SK-N-SH (cell line): ENCODE measurements at regions not wholly inside any gene's neighbourhood (a gene's known extent, or its start where the extent isn't known, plus 50 kb on each side); places are given as distances from the start of the nearest gene placed in this dataset.

Experiments used
- CTCF ChIA-PET: fragments of 300-600, 350-600 bp; formaldehyde crosslinking; extraction: SDS; loops from one replicate; lab custom pipeline; 2021; lab: Yijun Ruan, JAX
- POLR2A ChIA-PET: fragments of 350-600 bp; sonication (Branson Sonifier 250); formaldehyde crosslinking; extraction: SDS; loops from one replicate; lab custom pipeline; 2020; ENCODE audit warnings: antibody characterized with exemption, inconsistent platforms; lab: Yijun Ruan, JAX
- DNase-seq: peaks from one replicate; pipeline ENCODE4 v3.0.0; 2012
- H2AFZ ChIP-seq: fragments of 200-600 bp; sonication (generic); 2 replicates; pipeline ENCODE4 v1.8.1; 2016; ENCODE audit warnings: antibody characterized with exemption, mild to moderate bottlenecking, low read depth
- H3F3A ChIP-seq: fragments of 200-600 bp; sonication (generic); replicated peaks from 2 replicates; pipeline ENCODE3; 2016; ENCODE audit warnings: antibody characterized with exemption, mild to moderate bottlenecking; ENCODE audit not compliant: insufficient read depth
- H3K27ac ChIP-seq, 2 experiments: fragments of 200-500 bp in 1 of 2; fragments of 200-600 bp in 1 of 2; sonication (Bioruptor generic) in 1 of 2; sonication (generic), shearing (Covaris generic) in 1 of 2; 2 replicates each; pipeline versions ENCODE4 v1.5.1 to v1.6.1; 2014 to 2016; ENCODE audit warnings: low read depth in 2 of 2, inconsistent platforms in 1 of 2, low read length in 1 of 2, mild to moderate bottlenecking in 1 of 2, mixed read lengths in 1 of 2
- H3K27me3 ChIP-seq: fragments of 200-600 bp; sonication (generic), shearing (Covaris generic); 2 replicates; pipeline ENCODE4 v1.6.1; 2016; ENCODE audit warnings: mixed run types; ENCODE audit not compliant: insufficient read depth
- H3K36me3 ChIP-seq, 2 experiments: fragments of 200-500 bp in 1 of 2; fragments of 200-600 bp in 1 of 2; sonication (Bioruptor generic) in 1 of 2; sonication (generic) in 1 of 2; replicated peaks in 1 of 2; 2 replicates each; pipeline versions ENCODE3 to v1.5.1; 2014 to 2016; ENCODE audit warnings: low read length in 1 of 2, mild to moderate bottlenecking in 1 of 2; ENCODE audit not compliant: insufficient read depth in 2 of 2, control insufficient read depth in 1 of 2
- H3K4me1 ChIP-seq, 2 experiments: fragments of 200-500 bp in 1 of 2; fragments of 200-600 bp in 1 of 2; sonication (Bioruptor generic) in 1 of 2; sonication (generic), shearing (Covaris generic) in 1 of 2; 2 replicates each; pipeline versions ENCODE4 v1.5.1 to v1.6.1; 2014 to 2016; ENCODE audit warnings: low read depth in 1 of 2, low read length in 1 of 2, mixed run types in 1 of 2; ENCODE audit not compliant: insufficient read depth in 2 of 2, control insufficient read depth in 1 of 2
- H3K4me2 ChIP-seq: fragments of 200-600 bp; sonication (generic), shearing (Covaris generic); 2 replicates; pipeline ENCODE4 v1.6.1; 2017; ENCODE audit warnings: mixed run types
- H3K4me3 ChIP-seq, 2 experiments: fragments of 200-500 bp in 1 of 2; fragments of 200-600 bp in 1 of 2; sonication (Bioruptor generic) in 1 of 2; sonication (generic), shearing (Covaris generic) in 1 of 2; 2 replicates each; pipeline versions ENCODE4 v1.5.1 to v1.8.1; 2014 to 2016; ENCODE audit warnings: low read depth in 2 of 2, inconsistent platforms in 1 of 2, low read length in 1 of 2, mild to moderate bottlenecking in 1 of 2, mixed read lengths in 1 of 2, moderate library complexity in 1 of 2
- H3K79me2 ChIP-seq: fragments of 200-600 bp; sonication (generic); 2 replicates; pipeline ENCODE4 v1.8.1; 2017; ENCODE audit warnings: mild to moderate bottlenecking; ENCODE audit not compliant: insufficient read depth
- H3K9ac ChIP-seq: fragments of 200-600 bp; sonication (generic); 2 replicates; pipeline ENCODE4 v1.6.1; 2017; ENCODE audit warnings: mixed run types
- H3K9me2 ChIP-seq: fragments of 200-600 bp; sonication (generic); 2 replicates; pipeline ENCODE4 v1.6.1; 2017; ENCODE audit warnings: mixed run types
- H3K9me3 ChIP-seq: fragments of 200-600 bp; sonication (generic); 2 replicates; pipeline ENCODE4 v1.6.1; 2017; ENCODE audit warnings: mixed run types, mild to moderate bottlenecking, moderate library complexity
- H4K20me1 ChIP-seq: fragments of 200-600 bp; sonication (generic); 2 replicates; pipeline ENCODE4 v1.6.1; 2017; ENCODE audit warnings: mild to moderate bottlenecking, mixed run types; ENCODE audit not compliant: insufficient read depth
- FOXM1 ChIP-seq: IDR thresholded peaks from 2 replicates; pipeline ENCODE4 v1.4.0; 2012; ENCODE audit warnings: low read depth, mild to moderate bottlenecking
- GABPA ChIP-seq: IDR thresholded peaks from 2 replicates; pipeline ENCODE4 v1.4.0; 2012; ENCODE audit warnings: low read depth, mild to moderate bottlenecking
- GATA2 ChIP-seq: sonication (generic); formaldehyde crosslinking; IDR thresholded peaks from 2 replicates; pipeline ENCODE4 v1.5.0; 2020; ENCODE audit warnings: mild to moderate bottlenecking, missing genetic modification reagents
- MXI1 ChIP-seq: IDR thresholded peaks from 2 replicates; pipeline ENCODE4 v1.6.1; 2012; ENCODE audit warnings: mild to moderate bottlenecking, low read depth, low read length, improper control_type of control experiment
- NFIC ChIP-seq: IDR thresholded peaks from 2 replicates; pipeline ENCODE4 v1.4.0; 2012; ENCODE audit warnings: borderline replicate concordance
- RAD21 ChIP-seq: IDR thresholded peaks from 2 replicates; pipeline ENCODE4 v1.6.1; 2012; ENCODE audit warnings: mild to moderate bottlenecking, low read length
- RFX5 ChIP-seq: IDR thresholded peaks from 2 replicates; pipeline ENCODE4 v1.6.1; 2012; ENCODE audit warnings: mild to moderate bottlenecking, improper control_type of control experiment, low read length
- TCF12 ChIP-seq: IDR thresholded peaks from 2 replicates; pipeline ENCODE4 v1.4.0; 2012
- TEAD4 ChIP-seq: IDR thresholded peaks from 2 replicates; pipeline ENCODE4 v1.4.0; 2012; ENCODE audit warnings: mild to moderate bottlenecking, borderline replicate concordance; ENCODE audit not compliant: insufficient read depth
- WGBS: methylation state at CpG from one replicate; pipeline ENCODE4 v1.1.6; 2017; ENCODE audit warnings: low lambda C conversion rate; 5-methylcytosine and 5-hydroxymethylcytosine counted together
- TF ChIP-seq, protein P1 (sequence below): IDR thresholded peaks from 2 replicates; pipeline ENCODE4 v1.4.0; 2012; ENCODE audit warnings: low read depth, borderline replicate concordance
- TF ChIP-seq, protein P2 (sequence below): fragments of 150-350 bp; IDR thresholded peaks from 2 replicates; pipeline ENCODE4 v1.6.1; 2016; ENCODE audit warnings: mild to moderate bottlenecking, low read depth, low read length
- TF ChIP-seq, protein P3 (sequence below): IDR thresholded peaks from 2 replicates; pipeline ENCODE4; 2012
- TF ChIP-seq, protein P4 (sequence below): IDR thresholded peaks from 2 replicates; pipeline ENCODE4 v1.4.0; 2012; ENCODE audit warnings: low read depth

DNA sequence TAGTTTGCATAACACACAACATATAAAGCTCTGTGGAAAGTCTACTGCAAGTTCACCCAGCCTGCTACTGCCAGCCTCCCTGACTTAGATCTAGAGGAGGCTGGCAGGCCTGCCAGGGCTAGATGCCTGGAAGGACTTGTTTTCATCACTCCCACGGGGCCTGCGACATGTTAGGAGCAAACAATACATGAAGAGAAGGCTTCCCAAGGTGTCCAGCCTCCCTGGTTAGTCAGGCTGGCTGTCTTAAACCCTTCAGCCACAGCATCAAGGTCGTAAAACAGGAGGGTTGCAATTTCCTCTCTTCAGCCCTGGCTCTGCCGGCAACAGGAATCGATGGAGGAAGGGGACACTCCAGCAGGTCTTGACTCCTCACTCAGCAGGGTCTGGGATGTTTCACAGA lies 104.5 kb downstream of the NGF start:
- Histone ChIP-seq H3K27me3 (no peaks in the 10 kb centered on the region), H3K4me3 (no peak overlapping the region), H4K20me1 (no peaks in the 10 kb centered on the region), H3K27ac (no peak overlapping the region; a peak in 1 of 4 replicates), H3F3A (no peaks in the 10 kb centered on the region), H2AFZ (no peak overlapping the region), H3K9me3 (peaks cover 4% of the 10 kb centered on the region; the same call in 1 of the 2 replicates), H3K9me2 (no peaks in the 10 kb centered on the region), H3K4me1 (peaks cover 3 to 15% of the 10 kb centered on the region in 2 experiments; a peak in 2 of 4 replicates), H3K4me2 (no peak overlapping the region), H3K79me2 (no peaks in the 10 kb centered on the region), H3K36me3 (no peaks in the 10 kb centered on the region), H3K9ac (no peak overlapping the region)
- no peak for DNase-seq
- ChIA-PET POLR2A (no interaction called here), CTCF (no interaction called here)
- 85% methylated on average over 5 of the region's 5 CpGs for WGBS
- no peak for TF ChIP-seq MXI1
- TF ChIP-seq RFX5 = no peak
- no peak for TF ChIP-seq GABPA

DNA sequence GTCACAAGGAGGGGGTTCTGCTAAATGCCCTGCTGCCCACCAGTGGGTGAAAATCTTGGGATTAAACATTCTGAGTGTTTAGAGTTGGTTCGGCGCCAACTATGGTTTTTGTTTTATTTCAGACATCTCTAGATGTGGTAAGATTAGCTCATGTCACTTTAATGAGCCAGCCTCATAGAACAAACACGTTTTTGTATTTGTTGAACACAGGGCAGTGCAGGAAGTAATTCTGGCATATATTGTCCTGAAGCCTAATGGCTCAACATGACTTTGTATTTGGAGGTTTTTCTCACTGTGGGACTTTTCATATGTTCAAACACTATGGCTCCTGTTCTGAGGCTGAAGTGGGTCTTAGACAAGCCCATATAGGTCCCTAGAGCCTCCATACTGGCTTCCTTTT lies 107.8 kb downstream of the NGF start:
- peaks cover 3 to 9% of the 10 kb centered on the region in 2 experiments; a peak in 2 of 4 replicates for H3K4me1 ChIP-seq
- no peak for DNase-seq
- no peak overlapping the region for H3K4me2 ChIP-seq
- no peak overlapping the region for H3K4me3 ChIP-seq
- H4K20me1 ChIP-seq = no peaks in the 10 kb centered on the region
- H3K79me2 ChIP-seq = no peaks in the 10 kb centered on the region
- no peaks in the 10 kb centered on the region for H3K9me3 ChIP-seq
- no peaks in the 10 kb centered on the region for H3K27me3 ChIP-seq
- no peaks in the 10 kb centered on the region for H3K9me2 ChIP-seq
- TF ChIP-seq TEAD4 (no peak), NFIC (0 out of 2 replicates have a peak, but pooled peaks have one; percentile 42), TCF12 (peak; percentile 45), RAD21 (no peak), FOXM1 (no peak), GABPA (no peak), GATA2 (CRISPR knock-in tag) (no peak)
- TF ChIP-seq, protein P1, sequence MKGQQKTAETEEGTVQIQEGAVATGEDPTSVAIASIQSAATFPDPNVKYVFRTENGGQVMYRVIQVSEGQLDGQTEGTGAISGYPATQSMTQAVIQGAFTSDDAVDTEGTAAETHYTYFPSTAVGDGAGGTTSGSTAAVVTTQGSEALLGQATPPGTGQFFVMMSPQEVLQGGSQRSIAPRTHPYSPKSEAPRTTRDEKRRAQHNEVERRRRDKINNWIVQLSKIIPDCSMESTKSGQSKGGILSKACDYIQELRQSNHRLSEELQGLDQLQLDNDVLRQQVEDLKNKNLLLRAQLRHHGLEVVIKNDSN = no peak
- TF ChIP-seq, protein P2, sequence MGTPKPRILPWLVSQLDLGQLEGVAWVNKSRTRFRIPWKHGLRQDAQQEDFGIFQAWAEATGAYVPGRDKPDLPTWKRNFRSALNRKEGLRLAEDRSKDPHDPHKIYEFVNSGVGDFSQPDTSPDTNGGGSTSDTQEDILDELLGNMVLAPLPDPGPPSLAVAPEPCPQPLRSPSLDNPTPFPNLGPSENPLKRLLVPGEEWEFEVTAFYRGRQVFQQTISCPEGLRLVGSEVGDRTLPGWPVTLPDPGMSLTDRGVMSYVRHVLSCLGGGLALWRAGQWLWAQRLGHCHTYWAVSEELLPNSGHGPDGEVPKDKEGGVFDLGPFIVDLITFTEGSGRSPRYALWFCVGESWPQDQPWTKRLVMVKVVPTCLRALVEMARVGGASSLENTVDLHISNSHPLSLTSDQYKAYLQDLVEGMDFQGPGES = no peak
- TF ChIP-seq, protein P3, sequence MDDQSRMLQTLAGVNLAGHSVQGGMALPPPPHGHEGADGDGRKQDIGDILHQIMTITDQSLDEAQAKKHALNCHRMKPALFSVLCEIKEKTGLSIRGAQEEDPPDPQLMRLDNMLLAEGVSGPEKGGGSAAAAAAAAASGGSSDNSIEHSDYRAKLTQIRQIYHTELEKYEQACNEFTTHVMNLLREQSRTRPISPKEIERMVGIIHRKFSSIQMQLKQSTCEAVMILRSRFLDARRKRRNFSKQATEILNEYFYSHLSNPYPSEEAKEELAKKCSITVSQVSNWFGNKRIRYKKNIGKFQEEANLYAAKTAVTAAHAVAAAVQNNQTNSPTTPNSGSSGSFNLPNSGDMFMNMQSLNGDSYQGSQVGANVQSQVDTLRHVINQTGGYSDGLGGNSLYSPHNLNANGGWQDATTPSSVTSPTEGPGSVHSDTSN = peak; percentile 44
- TF ChIP-seq, protein P4, sequence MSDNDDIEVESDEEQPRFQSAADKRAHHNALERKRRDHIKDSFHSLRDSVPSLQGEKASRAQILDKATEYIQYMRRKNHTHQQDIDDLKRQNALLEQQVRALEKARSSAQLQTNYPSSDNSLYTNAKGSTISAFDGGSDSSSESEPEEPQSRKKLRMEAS = no peak
- no peak overlapping the region for H3K9ac ChIP-seq
- no peak overlapping the region for H3K27ac ChIP-seq
- CTCF ChIA-PET = interaction anchor here (0.6 kb wide), 1 partner anchor 57 kb away, joined by 3 read pairs; no protein-coding TSS in a partner anchor
- H2AFZ ChIP-seq = no peak overlapping the region
- POLR2A ChIA-PET = no interaction called here
- WGBS = 66% methylated on average over 3 of the region's 3 CpGs
- H3F3A ChIP-seq = no peaks in the 10 kb centered on the region
- H3K36me3 ChIP-seq = no peaks in the 10 kb centered on the region
